ENCODE measurements at regions not wholly inside any gene's neighbourhood (a gene's known extent, or its start where the extent isn't known, plus 50 kb on each side); places are given as distances from the start of the nearest gene placed in this dataset.

- no peak for DNase-seq (ENCODE audit: low read depth)
Observed at GRCh38 chr5:175261526-175261925, 182.5 kb downstream of the DRD1 start.

GRCh38 chr5:175261037-175261436 is 182.9 kb downstream of the DRD1 start:
- TF ChIP-seq CTCF (IDR thresholded peaks at IDR 0.05; ENCODE audit: insufficient read depth, low read depth, low read length, missing control alignments): no peak
- no peak for DNase-seq (ENCODE audit: low read depth)
- no peak overlapping the region for H3K4me3 ChIP-seq (ENCODE audit: low read length)

More at GRCh38 chr5:175261526-175261925, 182.5 kb downstream of the DRD1 start:
- TF ChIP-seq CTCF (IDR thresholded peaks at IDR 0.05; ENCODE audit: insufficient read depth, low read depth, low read length, missing control alignments): no peak
- no peak overlapping the region for H3K4me3 ChIP-seq (ENCODE audit: low read length)

GRCh38 chr5:175257847-175258194 is 186.2 kb downstream of the DRD1 start:
- H3K4me3 ChIP-seq (ENCODE audit: low read length): no peak overlapping the region
- DNase-seq (ENCODE audit: low read depth): no peak
- TF ChIP-seq CTCF (IDR thresholded peaks at IDR 0.05; ENCODE audit: insufficient read depth, low read depth, low read length, missing control alignments): no peak

GRCh38 chr5:175257128-175257846 is 186.7 kb downstream of the DRD1 start:
- TF ChIP-seq CTCF (IDR thresholded peaks at IDR 0.05; ENCODE audit: insufficient read depth, low read depth, low read length, missing control alignments): no peak
- no peak for DNase-seq (ENCODE audit: low read depth)
- H3K4me3 ChIP-seq (ENCODE audit: low read length): no peak overlapping the region

- no peak overlapping the region for H3K4me3 ChIP-seq (ENCODE audit: low read length)
- TF ChIP-seq CTCF (IDR thresholded peaks at IDR 0.05; ENCODE audit: insufficient read depth, low read depth, low read length, missing control alignments): no peak
- DNase-seq (ENCODE audit: low read depth): no peak
Observed at GRCh38 chr5:175254155-175254554, 189.8 kb downstream of the DRD1 start.

GRCh38 chr5:175253597-175253996 is 190.4 kb downstream of the DRD1 start:
- DNase-seq (ENCODE audit: low read depth): no peak
- no peak for TF ChIP-seq CTCF (IDR thresholded peaks at IDR 0.05; ENCODE audit: insufficient read depth, low read depth, low read length, missing control alignments)
- no peak overlapping the region for H3K4me3 ChIP-seq (ENCODE audit: low read length)

- no peak for DNase-seq (ENCODE audit: low read depth)
- no peak overlapping the region for H3K4me3 ChIP-seq (ENCODE audit: low read length)
- TF ChIP-seq CTCF (IDR thresholded peaks at IDR 0.05; ENCODE audit: insufficient read depth, low read depth, low read length, missing control alignments): no peak
Observed at GRCh38 chr5:175252234-175252805, 191.7 kb downstream of the DRD1 start.

Data from epithelial cell of esophagus (primary cell).